HG03378 (cell line): ENCODE measurements at regions not wholly inside any gene's neighbourhood (a gene's known extent, or its start where the extent isn't known, plus 50 kb on each side); places are given as distances from the start of the nearest gene placed in this dataset.

Experiments used
- ATAC-seq: cut with Tn5 transposase; IDR thresholded peaks from one replicate; pipeline ENCODE4 v1.9.1; 2021; ENCODE audit warnings: mild to moderate bottlenecking, moderate library complexity; ENCODE audit not compliant: unreplicated experiment

DNA sequence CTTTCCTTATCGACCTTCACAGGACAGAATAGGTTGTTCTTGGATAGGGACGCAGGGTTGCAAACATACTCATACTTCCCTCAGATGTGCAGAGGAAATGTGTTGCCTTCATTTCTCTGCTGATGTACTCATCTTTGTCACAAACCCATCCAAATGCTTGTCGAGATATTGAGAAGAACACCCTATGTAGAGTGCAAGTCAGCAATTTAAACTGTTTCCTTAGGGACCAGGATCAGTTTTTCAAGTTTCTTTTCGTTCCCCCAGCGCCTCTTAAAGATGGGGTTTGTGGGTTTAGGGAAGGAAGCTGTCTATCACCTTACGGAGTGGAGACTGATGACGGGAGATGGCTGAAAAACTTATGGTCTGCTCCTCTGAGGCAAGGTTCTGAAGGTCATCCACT, 474.2 kb downstream of the EPHA4 start:
- ATAC-seq = no peak

GRCh38 chr2:221100467-221101089, 471.5 kb downstream of the EPHA4 start:
- no peak for ATAC-seq

DNA sequence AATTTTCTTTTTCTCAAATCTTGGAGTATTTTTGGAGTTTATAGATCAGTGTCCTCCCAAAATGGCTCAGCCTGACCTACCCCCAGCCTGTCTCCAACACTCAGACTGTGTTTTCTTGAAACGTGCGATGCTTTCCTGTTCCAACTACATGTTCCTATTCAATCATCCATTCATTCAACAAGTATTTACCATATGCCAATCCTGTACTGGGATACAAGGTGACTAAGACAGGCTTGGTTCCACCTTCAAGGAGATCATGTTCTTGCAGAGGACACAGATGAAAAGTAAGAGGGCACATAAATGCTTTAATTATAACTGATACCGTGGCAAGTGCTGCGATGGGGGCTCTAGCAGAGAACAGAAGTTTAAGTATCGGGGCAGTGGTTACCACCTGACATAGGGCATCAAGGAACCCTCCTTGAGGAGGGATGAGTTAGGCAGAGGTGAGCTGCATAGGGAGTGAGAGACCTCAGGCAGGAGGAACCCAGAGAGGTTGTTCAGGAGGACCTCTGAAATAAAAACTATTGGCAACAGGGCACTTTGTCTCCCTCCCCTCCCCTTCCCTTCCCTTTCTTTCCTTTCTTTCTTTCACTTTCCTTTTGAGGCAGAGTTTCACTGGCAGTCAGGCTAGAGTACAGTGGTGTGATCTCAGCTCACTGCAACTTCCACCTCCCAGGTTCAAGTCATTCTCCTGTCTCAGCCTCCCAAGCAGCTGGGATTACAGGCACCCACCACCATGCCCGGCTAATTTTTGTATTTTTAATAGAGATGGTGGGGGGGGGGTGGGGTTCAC, 469.0 kb downstream of the EPHA4 start:
- no peak for ATAC-seq

GRCh38 chr2:221103930-221104329, 468.2 kb downstream of the EPHA4 start:
- ATAC-seq = no peak

GRCh38 chr2:221104361-221104811, 467.7 kb downstream of the EPHA4 start:
- peak; percentile 41 for ATAC-seq

DNA sequence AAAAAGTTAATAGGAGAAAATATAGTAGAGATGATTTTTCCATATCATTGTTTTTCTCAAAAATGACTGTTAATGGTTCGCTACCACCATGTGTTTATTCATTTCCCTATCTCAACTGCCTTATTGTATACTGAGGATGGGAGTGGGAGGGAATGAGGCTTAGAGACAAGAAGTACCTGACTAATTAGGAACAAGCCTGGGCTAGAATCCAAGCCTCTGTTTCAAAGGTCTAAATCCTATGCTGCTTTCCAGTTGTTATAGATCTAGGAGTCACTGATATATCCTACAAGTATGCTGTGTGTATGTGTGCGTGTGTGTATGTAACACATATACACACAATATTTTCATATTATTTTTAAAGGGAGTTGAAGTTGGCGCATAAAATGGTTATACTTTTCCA, 465.9 kb downstream of the EPHA4 start:
- no peak for ATAC-seq

DNA sequence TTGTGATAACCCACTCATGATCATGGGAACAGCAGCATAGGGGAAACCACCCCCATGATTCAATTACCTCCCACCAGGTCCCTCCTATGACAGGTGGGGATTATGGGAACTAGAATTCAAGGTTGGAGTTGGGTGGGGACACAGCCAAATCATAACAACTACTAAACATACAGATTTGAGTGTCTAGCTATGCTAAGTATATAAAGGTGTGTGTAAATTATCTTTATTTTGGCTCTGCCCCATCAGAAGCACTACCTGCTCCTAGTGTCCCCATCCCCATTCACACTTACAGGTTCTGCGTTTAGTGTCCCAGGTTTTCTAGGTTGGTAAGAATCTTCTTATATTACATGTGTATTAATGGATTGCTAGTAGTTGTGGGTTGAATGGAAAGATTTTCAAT, 464.7 kb downstream of the EPHA4 start:
- ATAC-seq = no peak

GRCh38 chr2:221109552-221109951, 462.6 kb downstream of the EPHA4 start:
- ATAC-seq = peak; percentile 87

DNA sequence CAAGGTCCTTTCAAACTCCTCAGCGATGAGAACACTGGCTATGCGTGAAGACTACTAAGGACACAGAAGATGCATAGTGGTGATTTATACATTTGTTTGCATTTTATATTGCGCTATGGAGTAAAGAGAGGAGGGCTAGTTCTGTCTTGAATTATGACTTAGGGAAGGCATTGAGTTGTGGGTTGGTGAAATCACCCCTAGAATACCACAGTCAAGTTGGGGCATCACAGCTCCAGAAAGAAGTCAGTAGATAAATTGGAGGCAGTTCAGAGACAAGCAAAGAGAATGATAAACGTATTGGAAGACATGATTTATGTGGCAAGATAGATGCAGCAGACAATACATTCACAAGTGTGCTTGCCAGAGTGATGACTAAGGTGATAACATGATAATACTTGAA, 460.4 kb downstream of the EPHA4 start:
- no peak for ATAC-seq

GRCh38 chr2:221112744-221113143, 459.4 kb downstream of the EPHA4 start:
- no peak for ATAC-seq

DNA sequence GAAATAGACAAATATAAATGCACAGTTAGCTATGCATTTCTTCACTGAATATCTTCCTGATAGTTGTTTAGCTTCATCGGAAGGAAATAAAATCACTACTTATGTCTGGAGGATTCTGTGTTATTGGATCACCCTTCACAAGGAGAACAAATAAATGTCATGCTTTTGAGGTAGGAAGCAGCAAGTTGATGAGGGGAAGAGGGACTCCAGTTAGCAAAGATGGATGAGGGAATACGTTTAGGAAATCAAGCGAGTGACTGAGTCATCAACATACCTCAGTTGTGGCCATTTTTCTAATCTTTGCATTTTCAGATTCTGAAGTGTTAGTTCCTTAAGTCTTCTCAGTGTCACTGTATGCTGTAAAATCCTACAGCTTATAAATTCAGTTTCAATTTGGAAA, 456.2 kb downstream of the EPHA4 start:
- no peak for ATAC-seq

DNA sequence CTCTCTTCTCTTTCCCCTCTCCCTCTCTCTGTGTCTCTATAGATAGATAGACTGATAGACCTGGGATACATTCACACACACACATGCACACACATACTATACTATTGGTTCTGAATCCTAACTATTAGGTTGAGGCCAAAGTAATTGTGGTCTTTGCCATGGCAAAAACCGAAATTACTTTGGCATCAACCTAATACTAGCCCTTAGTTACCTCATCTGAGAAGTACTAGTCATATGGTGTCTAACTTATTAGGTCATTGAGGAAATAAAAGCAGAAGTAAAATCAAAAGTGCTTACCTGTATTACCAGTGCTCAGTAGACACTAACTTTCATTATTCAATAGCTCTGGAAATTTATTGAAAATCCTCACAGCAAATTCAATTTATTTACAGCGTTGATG, 451.5 kb downstream of the EPHA4 start:
- peak; percentile 97 for ATAC-seq

DNA sequence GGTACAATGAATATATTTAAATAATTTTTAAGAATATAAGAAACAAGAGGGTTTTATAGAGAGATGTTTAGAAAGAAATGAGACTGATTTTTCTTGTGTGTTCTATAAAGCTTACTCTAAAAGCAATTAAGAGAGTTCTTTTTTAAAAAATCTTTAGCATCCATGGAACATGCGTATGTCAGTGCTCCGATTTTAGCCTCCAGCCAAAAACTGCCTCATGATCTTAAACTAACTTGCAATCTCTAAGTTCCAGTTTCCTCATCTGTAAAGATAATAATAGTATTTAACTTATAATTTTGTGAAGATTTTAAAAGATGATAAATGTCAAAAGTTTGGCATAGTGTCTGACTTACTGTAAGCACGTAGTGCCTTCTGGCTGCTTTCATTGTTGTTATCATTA, 448.7 kb downstream of the EPHA4 start:
- no peak for ATAC-seq

DNA sequence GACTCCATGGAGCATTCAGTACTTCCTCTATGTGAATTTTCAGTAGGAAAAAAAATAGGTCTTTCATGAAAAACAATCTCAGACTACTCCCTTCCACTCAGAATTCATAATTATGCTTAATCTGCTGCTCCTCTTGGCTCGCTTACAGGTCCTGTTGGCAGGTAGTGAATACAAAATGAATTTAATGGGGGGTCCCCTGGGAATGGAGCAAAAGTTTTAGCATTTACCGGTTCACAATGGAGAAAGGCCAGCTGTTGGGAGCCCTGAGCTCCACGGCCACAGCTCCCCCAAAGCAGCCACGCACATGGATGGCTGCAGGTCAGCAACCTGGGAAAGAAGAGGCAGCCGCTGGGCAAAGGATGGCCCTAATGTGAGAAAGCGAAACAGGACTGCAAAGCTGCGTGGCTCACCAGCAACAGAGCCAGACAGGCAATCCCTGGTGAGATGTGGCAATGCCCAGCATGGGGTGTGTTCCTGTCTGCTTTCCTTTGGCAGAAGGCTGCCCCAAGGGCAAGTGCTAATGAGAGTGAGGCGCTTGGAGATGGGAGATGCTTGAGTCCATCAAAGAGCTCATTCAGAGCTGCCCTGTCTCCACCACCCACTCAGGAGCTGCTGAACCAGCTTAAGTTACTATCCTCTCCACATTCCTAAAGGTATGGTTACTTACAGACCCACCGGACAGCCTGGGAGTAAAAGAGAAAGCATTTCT, 447.4 kb downstream of the EPHA4 start:
- no peak for ATAC-seq

GRCh38 chr2:221125691-221126090, 446.4 kb downstream of the EPHA4 start:
- no peak for ATAC-seq

- ATAC-seq = no peak
Measured at GRCh38 chr2:221129657-221130056, 442.4 kb downstream of the EPHA4 start.

DNA sequence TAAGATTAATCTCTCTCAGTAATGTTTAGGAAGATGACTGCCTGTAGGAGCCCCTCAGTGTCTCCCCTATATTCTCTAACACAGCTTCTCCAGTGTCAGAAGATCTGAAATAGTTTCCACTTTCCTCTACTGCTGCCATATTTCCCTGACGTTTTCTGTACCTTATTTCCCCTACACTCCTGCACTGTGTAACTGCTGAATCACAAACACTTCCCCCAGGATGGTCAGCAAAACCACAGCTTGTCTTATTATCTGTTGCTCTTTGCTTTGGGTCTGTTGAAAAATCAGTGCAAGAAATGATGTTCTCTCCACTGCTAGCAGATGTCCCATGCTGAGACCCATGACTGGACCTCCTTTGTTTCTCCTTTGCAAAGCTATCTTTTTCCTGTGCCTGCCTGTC, 441.7 kb downstream of the EPHA4 start:
- ATAC-seq = no peak

GRCh38 chr2:221133941-221134340, 438.2 kb downstream of the EPHA4 start:
- ATAC-seq = no peak

- peak; percentile 67 for ATAC-seq
Measured at GRCh38 chr2:221134718-221135117, 437.4 kb downstream of the EPHA4 start.

- no peak for ATAC-seq
Measured at GRCh38 chr2:221135699-221136098, 436.4 kb downstream of the EPHA4 start.

DNA sequence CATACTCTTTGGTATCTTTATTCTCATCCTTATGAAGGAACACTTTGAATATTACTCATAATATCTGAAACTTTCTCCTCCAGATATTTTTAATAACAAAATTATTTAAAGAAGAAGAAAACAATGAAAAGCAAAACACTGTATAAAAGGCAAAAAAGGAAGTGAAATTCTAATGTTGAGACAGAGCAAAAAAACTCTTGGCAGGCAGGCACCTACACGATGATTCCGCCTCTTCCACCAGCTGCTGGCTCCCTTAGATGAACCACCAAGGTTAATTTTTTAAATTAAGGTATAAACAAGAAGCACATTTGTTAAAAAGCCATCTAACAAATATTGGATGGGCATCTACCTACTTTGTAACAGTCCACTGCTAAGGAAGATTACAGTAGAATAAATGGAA, 434.7 kb downstream of the EPHA4 start:
- ATAC-seq = no peak

GRCh38 chr2:221142341-221142740, 429.8 kb downstream of the EPHA4 start:
- no peak for ATAC-seq
